Activated naive CD4-positive, alpha-beta T cell treated with anti-CD3 and anti-CD28 coated beads, Interleukin-2, amount 50 U/mL, for 24 hours (primary cell): ENCODE measurements at regions not wholly inside any gene's neighbourhood (a gene's known extent, or its start where the extent isn't known, plus 50 kb on each side); places are given as distances from the start of the nearest gene placed in this dataset.

Source experiments
- H3K27ac Mint-ChIP-seq: one replicate; pipeline ENCODE4 v1.8.0; 2021; ENCODE audit warnings: mild to moderate bottlenecking, mixed read lengths
- H3K27me3 Mint-ChIP-seq: one replicate; pipeline ENCODE4 v1.8.0; 2021; ENCODE audit warnings: mixed read lengths
- H3K36me3 Mint-ChIP-seq: one replicate; pipeline ENCODE4 v1.8.0; 2021; ENCODE audit warnings: mixed read lengths
- H3K4me1 Mint-ChIP-seq: one replicate; pipeline ENCODE4 v1.8.0; 2021; ENCODE audit warnings: mixed read lengths
- H3K4me3 Mint-ChIP-seq: one replicate; pipeline ENCODE4 v1.8.0; 2021; ENCODE audit warnings: mild to moderate bottlenecking, mixed read lengths
- H3K9me3 Mint-ChIP-seq: one replicate; pipeline ENCODE4 v1.8.0; 2021; ENCODE audit warnings: mixed read lengths

GRCh38 chr9:109918339-109919163 lies 138.6 kb downstream of the PALM2AKAP2 start:
- peak overlapping the region; percentile 67 for H3K4me3 Mint-ChIP-seq
- peaks cover 25% of the 10 kb centered on the region for H3K4me1 Mint-ChIP-seq
- H3K27ac Mint-ChIP-seq = peak overlapping the region; percentile 94
- no peaks in the 10 kb centered on the region for H3K36me3 Mint-ChIP-seq
- H3K27me3 Mint-ChIP-seq = no peaks in the 10 kb centered on the region
- no peaks in the 10 kb centered on the region for H3K9me3 Mint-ChIP-seq

GRCh38 chr9:109919736-109920408 lies 139.9 kb downstream of the PALM2AKAP2 start:
- H3K27me3 Mint-ChIP-seq = no peaks in the 10 kb centered on the region
- H3K27ac Mint-ChIP-seq = no peak overlapping the region
- peaks cover 25% of the 10 kb centered on the region for H3K4me1 Mint-ChIP-seq
- no peaks in the 10 kb centered on the region for H3K36me3 Mint-ChIP-seq
- no peak overlapping the region for H3K4me3 Mint-ChIP-seq
- H3K9me3 Mint-ChIP-seq = no peaks in the 10 kb centered on the region

- no peaks in the 10 kb centered on the region for H3K27me3 Mint-ChIP-seq
- peaks cover 17% of the 10 kb centered on the region for H3K4me1 Mint-ChIP-seq
- H3K36me3 Mint-ChIP-seq = no peaks in the 10 kb centered on the region
- no peaks in the 10 kb centered on the region for H3K9me3 Mint-ChIP-seq
- no peak overlapping the region for H3K27ac Mint-ChIP-seq
- H3K4me3 Mint-ChIP-seq = no peak overlapping the region
Measured at GRCh38 chr9:109922617-109923470, 142.8 kb downstream of the PALM2AKAP2 start.

DNA sequence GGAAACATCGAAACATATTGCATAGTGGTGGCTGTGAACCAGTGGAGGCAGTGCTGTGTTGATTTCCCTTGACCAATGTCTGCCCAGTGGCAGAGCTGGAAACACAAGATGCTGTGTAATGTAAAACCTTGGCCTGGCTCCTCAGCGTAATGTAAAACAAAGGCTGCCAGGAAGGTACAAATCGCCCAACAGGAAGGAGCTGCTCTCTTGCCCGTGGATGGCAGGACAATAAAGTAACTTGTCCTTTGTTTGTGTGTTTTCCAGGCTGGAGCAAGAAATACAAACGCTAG lies 143.4 kb downstream of the PALM2AKAP2 start:
- Mint-ChIP-seq H3K9me3 (no peaks in the 10 kb centered on the region), H3K27ac (no peak overlapping the region), H3K36me3 (no peaks in the 10 kb centered on the region), H3K27me3 (no peaks in the 10 kb centered on the region), H3K4me1 (peaks cover 11% of the 10 kb centered on the region), H3K4me3 (no peak overlapping the region)

- Mint-ChIP-seq H3K36me3 (no peaks in the 10 kb centered on the region), H3K4me1 (peaks cover 7% of the 10 kb centered on the region), H3K27me3 (no peaks in the 10 kb centered on the region), H3K27ac (no peak overlapping the region), H3K9me3 (no peaks in the 10 kb centered on the region), H3K4me3 (no peak overlapping the region)
Measured at GRCh38 chr9:109923806-109924205, 143.8 kb downstream of the PALM2AKAP2 start.

DNA sequence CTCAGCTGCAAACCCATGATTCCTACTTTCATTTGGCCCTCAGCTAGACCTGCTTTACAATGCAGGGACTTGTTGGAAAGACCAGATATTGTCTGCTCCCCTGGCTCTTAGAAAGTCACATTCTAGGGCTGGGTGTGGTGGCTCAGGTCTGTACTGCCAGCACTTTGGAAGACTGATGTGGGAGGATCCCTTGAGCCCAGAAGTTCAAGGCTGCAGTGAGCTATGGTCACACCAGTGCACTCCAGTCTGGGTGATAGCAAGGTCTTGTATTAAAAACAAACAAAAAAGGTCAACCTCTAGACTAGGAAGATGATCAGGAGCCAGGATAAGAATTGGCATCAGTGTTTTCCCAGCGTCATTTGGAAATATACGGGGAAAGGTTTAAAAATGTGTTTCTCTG lies 145.8 kb downstream of the PALM2AKAP2 start:
- Mint-ChIP-seq H3K4me1 (peaks cover 4% of the 10 kb centered on the region), H3K4me3 (no peak overlapping the region), H3K36me3 (no peaks in the 10 kb centered on the region), H3K27me3 (no peaks in the 10 kb centered on the region), H3K9me3 (no peaks in the 10 kb centered on the region), H3K27ac (peak overlapping the region; percentile 47)

- Mint-ChIP-seq H3K9me3 (no peaks in the 10 kb centered on the region), H3K4me1 (peaks cover 2% of the 10 kb centered on the region), H3K4me3 (no peak overlapping the region), H3K27me3 (no peaks in the 10 kb centered on the region), H3K36me3 (no peaks in the 10 kb centered on the region), H3K27ac (no peak overlapping the region)
Measured at GRCh38 chr9:109926421-109926869, 146.4 kb downstream of the PALM2AKAP2 start.

DNA sequence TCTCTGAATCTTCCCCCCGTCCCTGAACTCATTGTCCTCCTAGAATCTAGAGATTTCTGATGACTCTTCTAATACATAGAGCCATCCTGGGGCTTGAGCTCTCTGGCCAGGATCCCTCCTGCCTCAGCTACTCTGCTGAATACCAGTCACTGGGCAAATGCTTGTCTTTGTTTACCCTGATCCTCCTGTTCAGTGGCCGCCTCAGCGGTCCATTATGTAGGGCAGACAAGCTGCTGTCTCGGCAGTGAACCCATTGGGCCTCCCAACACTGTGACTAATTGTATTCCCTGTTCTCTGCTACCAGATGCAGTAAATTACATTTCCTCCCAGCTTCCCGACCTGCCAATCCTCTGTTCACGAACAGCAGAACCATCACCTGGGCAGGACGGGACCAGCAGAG lies 151.6 kb downstream of the PALM2AKAP2 start:
- Mint-ChIP-seq H3K36me3 (no peaks in the 10 kb centered on the region), H3K4me1 (peaks cover 20% of the 10 kb centered on the region), H3K27ac (no peak overlapping the region), H3K9me3 (no peaks in the 10 kb centered on the region), H3K27me3 (no peaks in the 10 kb centered on the region), H3K4me3 (no peak overlapping the region)

DNA sequence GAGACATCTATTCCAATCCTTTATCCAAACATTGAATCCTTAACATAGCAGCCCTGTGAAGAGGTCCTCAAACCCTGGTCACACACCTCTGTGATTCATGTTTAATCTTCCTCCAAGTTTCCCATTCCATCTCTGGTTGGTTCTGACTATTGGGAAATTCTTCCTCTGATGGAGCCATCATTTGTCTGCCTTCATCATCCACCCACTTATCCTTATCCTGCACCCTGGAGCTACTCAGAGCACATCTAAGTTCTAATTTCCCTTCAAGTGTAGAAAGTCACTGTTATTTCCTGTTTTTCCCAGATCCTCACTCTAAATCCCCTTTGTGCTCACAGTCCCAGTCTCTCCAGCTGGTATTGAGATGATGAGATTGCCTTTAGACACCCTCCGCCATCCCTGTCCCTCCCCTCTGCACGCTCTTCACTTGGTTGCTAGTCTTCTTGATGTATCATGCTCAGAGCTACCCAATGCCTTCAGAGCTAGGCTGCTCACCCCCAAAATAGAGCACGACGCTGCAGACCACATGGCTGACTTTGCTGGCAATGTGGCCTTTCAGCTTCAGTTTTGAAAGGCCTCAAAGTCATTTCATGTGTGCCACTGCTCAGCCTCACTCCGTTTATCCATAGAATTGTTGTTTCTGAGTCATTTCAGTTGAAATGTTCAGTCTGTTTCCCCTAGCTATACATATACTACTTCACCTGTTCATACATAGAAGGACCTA lies 154.3 kb downstream of the PALM2AKAP2 start:
- peaks cover 36% of the 10 kb centered on the region for H3K4me1 Mint-ChIP-seq
- H3K9me3 Mint-ChIP-seq = no peaks in the 10 kb centered on the region
- no peak overlapping the region for H3K27ac Mint-ChIP-seq
- H3K4me3 Mint-ChIP-seq = no peak overlapping the region
- no peaks in the 10 kb centered on the region for H3K36me3 Mint-ChIP-seq
- no peaks in the 10 kb centered on the region for H3K27me3 Mint-ChIP-seq

DNA sequence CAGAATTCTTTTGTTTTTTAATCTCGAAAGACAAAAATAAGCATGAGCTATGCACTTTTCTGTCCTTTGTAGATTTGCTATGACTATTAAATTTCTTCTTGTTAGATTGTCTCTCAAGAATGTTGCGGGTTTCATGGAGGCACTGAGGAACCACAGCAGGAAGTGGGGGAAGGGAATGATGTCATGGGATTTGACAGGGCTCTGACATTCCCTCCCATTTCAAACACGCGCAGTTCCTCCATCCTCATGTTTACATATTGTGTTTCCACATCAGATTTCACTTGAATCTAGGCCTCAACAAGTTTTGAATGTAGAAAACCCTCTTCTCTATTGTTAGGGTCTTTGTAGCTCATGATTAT lies 154.8 kb downstream of the PALM2AKAP2 start:
- no peak overlapping the region for H3K27ac Mint-ChIP-seq
- no peaks in the 10 kb centered on the region for H3K36me3 Mint-ChIP-seq
- H3K4me3 Mint-ChIP-seq = no peak overlapping the region
- H3K27me3 Mint-ChIP-seq = no peaks in the 10 kb centered on the region
- peaks cover 36% of the 10 kb centered on the region for H3K4me1 Mint-ChIP-seq
- H3K9me3 Mint-ChIP-seq = no peaks in the 10 kb centered on the region

GRCh38 chr9:109935406-109936087 lies 155.5 kb downstream of the PALM2AKAP2 start:
- H3K36me3 Mint-ChIP-seq = no peaks in the 10 kb centered on the region
- peaks cover 36% of the 10 kb centered on the region for H3K4me1 Mint-ChIP-seq
- no peak overlapping the region for H3K4me3 Mint-ChIP-seq

GRCh38 chr9:109937861-109938453 lies 158.0 kb downstream of the PALM2AKAP2 start:
- no peaks in the 10 kb centered on the region for H3K36me3 Mint-ChIP-seq
- H3K27ac Mint-ChIP-seq = peak overlapping the region; percentile 91
- no peak overlapping the region for H3K4me3 Mint-ChIP-seq

More at GRCh38 chr9:109935406-109936087, 155.5 kb downstream of the PALM2AKAP2 start:
- no peaks in the 10 kb centered on the region for H3K9me3 Mint-ChIP-seq
- H3K27me3 Mint-ChIP-seq = no peaks in the 10 kb centered on the region
- H3K27ac Mint-ChIP-seq = no peak overlapping the region

DNA sequence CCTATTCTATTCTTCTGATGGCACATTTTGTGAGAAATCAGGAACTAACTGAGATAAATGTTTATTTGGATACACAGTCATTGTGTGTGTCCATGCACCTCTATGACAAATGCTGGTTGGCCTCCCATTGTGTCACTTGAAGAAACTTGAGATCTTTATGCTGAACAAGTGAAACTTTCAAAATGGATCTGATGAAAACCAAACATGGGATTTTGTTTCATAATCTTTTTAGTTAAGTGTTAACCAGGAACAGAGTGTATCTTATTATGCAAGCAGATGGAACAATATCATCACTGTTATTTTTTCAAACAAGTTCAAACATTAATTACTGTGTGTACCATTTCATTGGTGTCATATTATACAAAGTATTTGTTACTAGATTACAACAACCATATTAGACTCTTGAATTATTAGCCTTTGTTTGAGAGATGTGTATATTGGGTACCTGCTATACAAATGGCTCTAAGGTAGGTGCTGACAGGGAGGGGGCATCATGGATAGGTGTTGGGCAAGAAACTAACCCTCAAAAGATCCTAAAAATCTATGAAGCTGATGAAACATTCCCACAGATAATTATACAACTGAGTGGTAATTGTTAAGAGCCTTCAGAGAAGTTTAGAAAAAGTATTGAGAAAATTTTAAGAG lies 159.8 kb downstream of the PALM2AKAP2 start:
- H3K9me3 Mint-ChIP-seq = no peaks in the 10 kb centered on the region
- H3K27me3 Mint-ChIP-seq = no peaks in the 10 kb centered on the region
- H3K36me3 Mint-ChIP-seq = no peaks in the 10 kb centered on the region
- H3K4me1 Mint-ChIP-seq = peaks cover 25% of the 10 kb centered on the region
- no peak overlapping the region for H3K4me3 Mint-ChIP-seq
- H3K27ac Mint-ChIP-seq = no peak overlapping the region

More at GRCh38 chr9:109937861-109938453, 158.0 kb downstream of the PALM2AKAP2 start:
- no peaks in the 10 kb centered on the region for H3K9me3 Mint-ChIP-seq
- no peaks in the 10 kb centered on the region for H3K27me3 Mint-ChIP-seq
- peaks cover 36% of the 10 kb centered on the region for H3K4me1 Mint-ChIP-seq

DNA sequence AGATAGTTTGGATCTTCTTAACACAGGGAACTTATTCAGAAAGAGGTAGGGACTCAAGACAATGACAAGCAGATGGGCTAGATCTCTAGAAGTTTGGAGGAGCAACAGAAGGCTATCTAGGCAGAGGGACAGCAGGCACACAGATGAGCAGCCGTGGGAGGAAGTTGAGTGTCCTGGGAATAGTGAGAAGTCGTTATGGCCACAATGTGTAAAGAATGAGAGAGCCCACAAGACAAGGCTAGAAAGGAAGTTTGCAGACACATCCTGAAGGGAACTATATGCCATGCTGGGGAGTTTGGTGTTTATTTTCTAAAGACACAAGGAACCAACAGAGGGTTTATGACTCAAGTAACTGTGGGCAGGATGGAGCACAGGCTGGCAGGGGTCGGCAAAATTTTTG lies 160.6 kb downstream of the PALM2AKAP2 start:
- Mint-ChIP-seq H3K27ac (no peak overlapping the region), H3K4me3 (no peak overlapping the region), H3K27me3 (no peaks in the 10 kb centered on the region), H3K4me1 (peaks cover 21% of the 10 kb centered on the region), H3K36me3 (no peaks in the 10 kb centered on the region), H3K9me3 (no peaks in the 10 kb centered on the region)
